Keratinocyte (primary cell): ENCODE measurements at regions not wholly inside any gene's neighbourhood (a gene's known extent, or its start where the extent isn't known, plus 50 kb on each side); places are given as distances from the start of the nearest gene placed in this dataset.

Experiments used
- EZH2 ChIP-seq: IDR thresholded peaks from one replicate; pipeline ENCODE4 v1.6.1; 2012; ENCODE audit warnings: inconsistent platforms, mild to moderate bottlenecking, low read length, moderate library complexity
- TF ChIP-seq, protein P1 (sequence below), 3 experiments: IDR thresholded peaks in 1 of 3; conservative IDR thresholded peaks in 1 of 3; optimal IDR thresholded peaks in 1 of 3; 2 replicates in 2 of 3; 3 replicates in 1 of 3; pipeline versions ENCODE3 to v1.5.1; 2011; ENCODE audit warnings: low read length in 3 of 3, mild to moderate bottlenecking in 3 of 3, moderate library complexity in 2 of 3, control low read depth in 1 of 3, inconsistent platforms in 1 of 3; ENCODE audit not compliant: insufficient read depth in 2 of 3; ENCODE audit errors: extremely low read depth in 1 of 3

GRCh38 chr9:74173284-74173683 is 323.9 kb upstream of the RORB start:
- TF ChIP-seq, protein P1, sequence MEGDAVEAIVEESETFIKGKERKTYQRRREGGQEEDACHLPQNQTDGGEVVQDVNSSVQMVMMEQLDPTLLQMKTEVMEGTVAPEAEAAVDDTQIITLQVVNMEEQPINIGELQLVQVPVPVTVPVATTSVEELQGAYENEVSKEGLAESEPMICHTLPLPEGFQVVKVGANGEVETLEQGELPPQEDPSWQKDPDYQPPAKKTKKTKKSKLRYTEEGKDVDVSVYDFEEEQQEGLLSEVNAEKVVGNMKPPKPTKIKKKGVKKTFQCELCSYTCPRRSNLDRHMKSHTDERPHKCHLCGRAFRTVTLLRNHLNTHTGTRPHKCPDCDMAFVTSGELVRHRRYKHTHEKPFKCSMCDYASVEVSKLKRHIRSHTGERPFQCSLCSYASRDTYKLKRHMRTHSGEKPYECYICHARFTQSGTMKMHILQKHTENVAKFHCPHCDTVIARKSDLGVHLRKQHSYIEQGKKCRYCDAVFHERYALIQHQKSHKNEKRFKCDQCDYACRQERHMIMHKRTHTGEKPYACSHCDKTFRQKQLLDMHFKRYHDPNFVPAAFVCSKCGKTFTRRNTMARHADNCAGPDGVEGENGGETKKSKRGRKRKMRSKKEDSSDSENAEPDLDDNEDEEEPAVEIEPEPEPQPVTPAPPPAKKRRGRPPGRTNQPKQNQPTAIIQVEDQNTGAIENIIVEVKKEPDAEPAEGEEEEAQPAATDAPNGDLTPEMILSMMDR (optimal IDR thresholded peaks at IDR 0.05 in 1 of 3, IDR thresholded peaks at IDR 0.05 in 1 of 3, conservative IDR thresholded peaks at IDR 0.05 in 1 of 3; ENCODE audit: extremely low read depth in 1 of 3, insufficient read depth in 2 of 3, low read length in 3 of 3): no peak
- TF ChIP-seq EZH2: no peak
